GM12875 (cell line): ENCODE measurements at regions not wholly inside any gene's neighbourhood (a gene's known extent, or its start where the extent isn't known, plus 50 kb on each side); places are given as distances from the start of the nearest gene placed in this dataset.

Experiments used
- H3K4me3 ChIP-seq: one replicate; pipeline ENCODE4 v1.5.1; 2011; ENCODE audit warnings: low read depth, low read length, control low read depth
- CTCF ChIP-seq: IDR thresholded peaks from 2 replicates; pipeline ENCODE4 v1.5.1; 2011; ENCODE audit warnings: low read depth, mild to moderate bottlenecking, control low read depth, inconsistent platforms, low read length, moderate library complexity, borderline replicate concordance; ENCODE audit not compliant: insufficient read depth

GRCh38 chr21:35952651-35953340, 107.5 kb downstream of the SETD4 start:
- no peak for TF ChIP-seq CTCF
- H3K4me3 ChIP-seq = no peak overlapping the region

GRCh38 chr21:35948982-35949381, 111.3 kb downstream of the SETD4 start:
- TF ChIP-seq CTCF = no peak
- H3K4me3 ChIP-seq = no peak overlapping the region

GRCh38 chr21:35945089-35945671, 115.1 kb downstream of the SETD4 start:
- TF ChIP-seq CTCF = no peak
- no peak overlapping the region for H3K4me3 ChIP-seq

- TF ChIP-seq CTCF = no peak
- no peak overlapping the region for H3K4me3 ChIP-seq
These were observed 116.6 kb downstream of the SETD4 start for GRCh38 chr21:35943752-35944151.

GRCh38 chr21:35942211-35943144, 117.8 kb downstream of the SETD4 start:
- no peak overlapping the region for H3K4me3 ChIP-seq
- no peak for TF ChIP-seq CTCF

- H3K4me3 ChIP-seq = no peak overlapping the region
- TF ChIP-seq CTCF = peak; percentile 41; the same call in 1 of the 2 replicates
These were observed 120.0 kb downstream of the SETD4 start for GRCh38 chr21:35940074-35940927.
